NB4 (cell line): ENCODE measurements at regions not wholly inside any gene's neighbourhood (a gene's known extent, or its start where the extent isn't known, plus 50 kb on each side); places are given as distances from the start of the nearest gene placed in this dataset.

Source experiments
- DNase-seq: peaks from one replicate; pipeline ENCODE4 v3.0.0; 2010; ENCODE audit warnings: low read depth
- H3K4me3 ChIP-seq: one replicate; pipeline ENCODE4 v1.5.1; 2011; ENCODE audit warnings: mild to moderate bottlenecking, low read depth, low read length, moderate library complexity
- MYC ChIP-seq: IDR thresholded peaks from 2 replicates; pipeline ENCODE4 v1.6.1; 2011; ENCODE audit warnings: low read depth, low read length
- POLR2A ChIP-seq: IDR thresholded peaks from 2 replicates; pipeline ENCODE4 v1.6.1; 2011; ENCODE audit warnings: mild to moderate bottlenecking; ENCODE audit not compliant: insufficient read length; ENCODE audit errors: extremely low read depth
- TF ChIP-seq, protein P1 (sequence below): IDR thresholded peaks from one replicate; pipeline ENCODE4 v1.5.1; 2012; ENCODE audit warnings: low read depth, low read length
- TF ChIP-seq, protein P2 (sequence below): IDR thresholded peaks from 2 replicates; pipeline ENCODE4 v1.6.1; 2011; ENCODE audit warnings: low read depth, low read length

DNA sequence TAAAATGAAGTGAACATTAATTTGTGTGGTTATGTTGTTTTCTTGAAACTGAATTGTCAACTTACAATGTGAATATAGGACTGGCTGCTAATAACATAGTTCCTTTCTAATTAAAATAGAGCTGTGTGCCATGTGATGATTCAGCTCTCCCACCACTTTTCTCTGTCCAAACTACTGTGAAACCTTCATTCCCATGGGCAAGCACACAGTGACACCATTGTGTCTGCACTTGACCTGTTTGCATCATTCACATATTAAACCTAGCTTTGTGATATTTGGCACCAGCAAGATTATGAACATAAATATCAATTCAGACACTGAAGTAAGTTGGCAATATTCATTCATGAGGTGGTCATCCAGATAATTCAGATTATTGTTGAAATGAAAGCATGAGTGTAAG lies 78.8 kb upstream of the TCF12 start:
- no peak for DNase-seq
- no peak overlapping the region for H3K4me3 ChIP-seq
- TF ChIP-seq, protein P1, sequence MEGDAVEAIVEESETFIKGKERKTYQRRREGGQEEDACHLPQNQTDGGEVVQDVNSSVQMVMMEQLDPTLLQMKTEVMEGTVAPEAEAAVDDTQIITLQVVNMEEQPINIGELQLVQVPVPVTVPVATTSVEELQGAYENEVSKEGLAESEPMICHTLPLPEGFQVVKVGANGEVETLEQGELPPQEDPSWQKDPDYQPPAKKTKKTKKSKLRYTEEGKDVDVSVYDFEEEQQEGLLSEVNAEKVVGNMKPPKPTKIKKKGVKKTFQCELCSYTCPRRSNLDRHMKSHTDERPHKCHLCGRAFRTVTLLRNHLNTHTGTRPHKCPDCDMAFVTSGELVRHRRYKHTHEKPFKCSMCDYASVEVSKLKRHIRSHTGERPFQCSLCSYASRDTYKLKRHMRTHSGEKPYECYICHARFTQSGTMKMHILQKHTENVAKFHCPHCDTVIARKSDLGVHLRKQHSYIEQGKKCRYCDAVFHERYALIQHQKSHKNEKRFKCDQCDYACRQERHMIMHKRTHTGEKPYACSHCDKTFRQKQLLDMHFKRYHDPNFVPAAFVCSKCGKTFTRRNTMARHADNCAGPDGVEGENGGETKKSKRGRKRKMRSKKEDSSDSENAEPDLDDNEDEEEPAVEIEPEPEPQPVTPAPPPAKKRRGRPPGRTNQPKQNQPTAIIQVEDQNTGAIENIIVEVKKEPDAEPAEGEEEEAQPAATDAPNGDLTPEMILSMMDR = no peak
- no peak for TF ChIP-seq MYC
- TF ChIP-seq, protein P2, sequence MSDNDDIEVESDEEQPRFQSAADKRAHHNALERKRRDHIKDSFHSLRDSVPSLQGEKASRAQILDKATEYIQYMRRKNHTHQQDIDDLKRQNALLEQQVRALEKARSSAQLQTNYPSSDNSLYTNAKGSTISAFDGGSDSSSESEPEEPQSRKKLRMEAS = no peak
- TF ChIP-seq POLR2A = no peak

DNA sequence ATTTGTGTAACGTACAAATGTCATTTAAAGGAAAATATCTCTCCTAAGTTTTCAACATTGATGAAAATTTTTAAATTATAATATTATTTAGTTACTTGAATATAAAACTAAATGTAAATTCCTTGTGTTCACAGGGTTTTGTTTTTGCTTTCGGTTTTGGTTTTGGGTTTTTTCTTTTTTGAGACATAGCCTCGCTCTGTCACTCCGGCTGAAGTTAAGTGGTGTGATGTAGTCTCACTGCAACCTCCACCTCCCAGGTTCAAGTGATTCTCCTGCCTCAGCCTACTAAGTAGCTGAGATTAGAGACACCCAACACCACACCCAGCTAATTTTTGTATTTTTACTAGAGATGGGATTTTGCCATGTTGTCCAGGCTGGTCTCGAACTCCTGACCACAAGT lies 79.3 kb upstream of the TCF12 start:
- no peak for DNase-seq
- TF ChIP-seq, protein P2 = no peak
- no peak for TF ChIP-seq POLR2A
- TF ChIP-seq, protein P1 = no peak
- no peak for TF ChIP-seq MYC
- no peak overlapping the region for H3K4me3 ChIP-seq

DNA sequence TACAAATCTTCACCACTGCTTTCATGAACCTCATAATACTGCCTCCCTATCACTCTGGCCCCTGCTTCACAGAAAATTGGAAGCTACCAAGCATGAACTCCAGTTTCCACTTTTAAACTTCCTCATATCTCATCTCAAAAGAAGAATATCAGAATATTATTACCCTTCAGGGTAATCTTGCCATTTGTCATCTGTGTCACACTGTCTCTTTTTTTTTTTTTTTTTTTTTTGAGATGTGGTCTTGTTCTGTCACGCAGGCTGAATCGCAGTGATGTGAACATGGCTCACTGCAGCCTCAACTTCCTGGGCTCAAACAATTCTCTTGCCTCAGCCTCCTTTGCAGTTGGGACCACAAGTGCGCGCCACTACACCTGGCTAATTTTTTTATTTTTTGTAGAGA lies 80.4 kb upstream of the TCF12 start:
- H3K4me3 ChIP-seq = no peak overlapping the region
- no peak for TF ChIP-seq POLR2A
- TF ChIP-seq MYC = no peak
- TF ChIP-seq, protein P1 = no peak
- TF ChIP-seq, protein P2 = no peak
- DNase-seq = no peak

DNA sequence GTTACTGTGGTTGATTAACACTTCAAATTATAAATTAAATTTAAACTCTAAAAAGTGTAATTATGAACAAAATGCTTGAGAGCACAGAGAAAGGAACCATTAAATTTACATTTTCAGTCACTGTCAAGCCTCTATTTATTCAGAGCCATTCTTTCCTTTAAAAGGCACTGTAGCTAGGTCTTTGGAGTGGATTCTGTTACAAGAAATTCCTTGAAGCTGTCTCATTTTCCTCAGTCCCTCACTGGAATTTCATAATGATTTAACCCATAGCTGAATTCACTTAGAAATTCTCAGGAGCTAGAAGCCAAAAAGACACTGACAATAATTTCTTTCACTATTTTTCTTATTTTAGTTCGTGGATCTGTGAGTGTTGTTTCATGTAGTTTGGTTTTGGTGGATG lies 81.2 kb upstream of the TCF12 start:
- TF ChIP-seq, protein P2 = no peak
- TF ChIP-seq POLR2A (no peak), MYC (no peak)
- TF ChIP-seq, protein P1 = no peak
- no peak for DNase-seq

DNA sequence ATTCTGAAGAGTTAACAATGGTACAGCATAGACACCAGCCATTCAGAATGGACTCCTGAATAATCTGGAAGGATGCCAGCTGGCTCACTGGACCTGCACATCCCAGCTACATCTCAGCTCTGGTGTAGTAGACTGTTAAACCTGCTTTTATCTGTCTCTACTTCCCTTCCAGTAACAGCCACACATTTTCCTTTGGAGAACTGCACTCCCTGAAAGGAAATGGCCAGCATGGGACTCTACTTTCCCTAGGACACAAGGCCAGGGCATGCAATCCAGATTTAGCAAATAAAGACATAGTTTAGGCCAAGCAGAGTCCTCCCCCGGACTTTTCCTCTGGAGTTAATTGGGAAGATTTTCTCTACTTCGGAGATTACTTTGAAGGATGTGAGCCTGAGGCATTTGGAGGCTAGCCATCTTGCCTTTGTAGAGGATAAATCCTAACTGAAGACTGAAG lies 82.7 kb upstream of the TCF12 start:
- DNase-seq = no peak
- TF ChIP-seq POLR2A (no peak), MYC (no peak)
- TF ChIP-seq, protein P2 = no peak
- TF ChIP-seq, protein P1 = no peak
- no peak overlapping the region for H3K4me3 ChIP-seq

More for the DNA sequence above, 81.2 kb upstream of the TCF12 start:
- H3K4me3 ChIP-seq = no peak overlapping the region
